GM12878 (cell line): ENCODE measurements at regions not wholly inside any gene's neighbourhood (a gene's known extent, or its start where the extent isn't known, plus 50 kb on each side); places are given as distances from the start of the nearest gene placed in this dataset.

Source experiments
- ATAC-seq: fragments of 200-7000 bp; cut with Tn5 transposase; 3 replicates; pipeline ENCODE4 v1.9.1; 2020; ENCODE audit warnings: mild to moderate bottlenecking, moderate library complexity
- BruUV-seq: library from RNA; stranded (reverse); fragments of 400-500 nt; replicated peaks from 2 replicates; lab custom pipeline; 2021; lab: Mats Ljungman, UMichigan
- CTCF ChIA-PET: fragments of 300-600 bp; sonication (Branson Sonifier 250); formaldehyde crosslinking; extraction: SDS; loops from one replicate; lab custom pipeline; 2021; ENCODE audit warnings: inconsistent platforms; lab: Yijun Ruan, JAX
- POLR2A ChIA-PET: fragments of 350-600 bp; formaldehyde crosslinking; extraction: SDS; loops from one replicate; lab custom pipeline; 2021; ENCODE audit warnings: inconsistent platforms; lab: Charles Lee
- RAD21 ChIA-PET: fragments of 300-600 bp; sonication (Branson Sonifier 250); formaldehyde crosslinking; loops from one replicate; lab custom pipeline; 2023; ENCODE audit warnings: antibody characterized with exemption; ENCODE audit not compliant: unreplicated experiment; lab: Charles Lee
- SMC1A ChIA-PET: fragments of 300-600 bp; sonication (Branson Sonifier 250); formaldehyde crosslinking; loops from one replicate; lab custom pipeline; 2023; ENCODE audit not compliant: unreplicated experiment, uncharacterized antibody; lab: Charles Lee
- DNase-seq: peaks from one replicate; pipeline ENCODE4 v3.0.0-alpha.2; 2011; ENCODE audit warnings: low read depth, low spot score
- FAIRE-seq: peaks from 3 replicates; lab custom pipeline; 2011; peaks lifted over from hg19 to GRCh38; lab: Jason Lieb, UNC
- H2AFZ ChIP-seq: 2 replicates; pipeline ENCODE4 v1.6.0; 2011; ENCODE audit warnings: low read depth, low read length, control low read depth; ENCODE audit not compliant: control insufficient read depth
- H3K27ac ChIP-seq: 2 replicates; pipeline ENCODE4 v1.5.1; 2011; ENCODE audit warnings: control low read depth; ENCODE audit not compliant: control insufficient read depth, insufficient read depth
- H3K27me3 ChIP-seq, 2 experiments: replicated peaks in 1 of 2; 2 replicates each; pipeline versions ENCODE4 v1.6.0 to v1.6.1; 2011; ENCODE audit warnings: low read length in 1 of 2; ENCODE audit not compliant: control insufficient read depth in 2 of 2, insufficient read depth in 2 of 2
- H3K36me3 ChIP-seq, 2 experiments: 2 replicates each; pipeline ENCODE4 v1.5.1; 2011; ENCODE audit warnings: low read length in 1 of 2; ENCODE audit not compliant: control insufficient read depth in 2 of 2, insufficient read depth in 2 of 2
- H3K4me1 ChIP-seq: 2 replicates; pipeline ENCODE4 v1.6.1; 2011; ENCODE audit warnings: mild to moderate bottlenecking, low read length, moderate library complexity, mixed read lengths; ENCODE audit not compliant: control insufficient read depth, insufficient read depth
- H3K4me2 ChIP-seq: 2 replicates; pipeline ENCODE4 v1.6.0; 2011; ENCODE audit warnings: control low read depth; ENCODE audit not compliant: control insufficient read depth, insufficient read depth
- H3K4me3 ChIP-seq: fragments of 200-600 bp; sonication (generic); 2 replicates; pipeline ENCODE4 v1.5.1; 2016
- H3K79me2 ChIP-seq: 2 replicates; pipeline ENCODE4 v1.6.0; 2011; ENCODE audit warnings: low read length; ENCODE audit not compliant: control insufficient read depth, insufficient read depth
- H3K9ac ChIP-seq: 2 replicates; pipeline ENCODE4 v1.8.0; 2011; ENCODE audit warnings: low read length, control low read depth, mixed read lengths; ENCODE audit not compliant: control insufficient read depth, insufficient read depth
- H3K9me3 ChIP-seq: replicated peaks from 3 replicates; pipeline ENCODE4 v1.5.1; 2011; ENCODE audit warnings: mild to moderate bottlenecking, low read length; ENCODE audit not compliant: control insufficient read depth, insufficient read depth
- H4K20me1 ChIP-seq: 2 replicates; pipeline ENCODE4 v1.6.0; 2011; ENCODE audit not compliant: control insufficient read depth, insufficient read depth
- LARP7 ChIP-seq: fragments of 450-650 bp; IDR thresholded peaks from 2 replicates; pipeline ENCODE4 v1.6.1; 2017; ENCODE audit warnings: mild to moderate bottlenecking
- MEF2B ChIP-seq: fragments of 450-650 bp; IDR thresholded peaks from 2 replicates; pipeline ENCODE4 v1.6.1; 2018; ENCODE audit warnings: mild to moderate bottlenecking, moderate library complexity; ENCODE audit not compliant: partially characterized antibody, poor library complexity, severe bottlenecking
- NR2C1 ChIP-seq: fragments of 450-650 bp; IDR thresholded peaks from 2 replicates; pipeline ENCODE4 v1.6.1; 2017; ENCODE audit warnings: antibody characterized with exemption, mild to moderate bottlenecking, moderate library complexity
- NR2F1 ChIP-seq: fragments of 450-650 bp; conservative IDR thresholded peaks from 2 replicates; pipeline ENCODE4 v1.6.1; 2017; ENCODE audit warnings: mild to moderate bottlenecking
- POU2F2 ChIP-seq: IDR thresholded peaks from 3 replicates; pipeline ENCODE4 v1.6.1; 2011; ENCODE audit warnings: low read depth, mild to moderate bottlenecking, low read length, borderline replicate concordance
- RELA ChIP-seq: fragments of 450-650 bp; IDR thresholded peaks from 2 replicates; pipeline ENCODE4 v1.8.0; 2014; ENCODE audit warnings: borderline replicate concordance; ENCODE audit not compliant: partially characterized antibody
- WGBS: methylation state at CpG from one replicate; pipeline ENCODE4 v1.1.6; 2016; ENCODE audit warnings: low lambda C conversion rate; ENCODE audit not compliant: insufficient replicate concordance, insufficient coverage; ENCODE audit errors: missing lambda C conversion rate; 5-methylcytosine and 5-hydroxymethylcytosine counted together
- in situ Hi-C: fragments of 300-500 bp; cut with MboI; formaldehyde crosslinking; loops from 9 replicates; pipeline ENCODE4 v1.14.3; 2018; ENCODE audit warnings: mixed read lengths
- intact Hi-C: fragments of 100-400 bp; cut with micrococcal nuclease; formaldehyde crosslinking; loops from one replicate; pipeline ENCODE4 v1.14.2; 2022; ENCODE audit not compliant: unreplicated experiment
- TF ChIP-seq, protein P1 (sequence below): IDR thresholded peaks from 2 replicates; pipeline ENCODE4 v1.6.1; 2011; ENCODE audit warnings: low read depth, mild to moderate bottlenecking, low read length, moderate library complexity, borderline replicate concordance; ENCODE audit errors: extremely low read depth

DNA sequence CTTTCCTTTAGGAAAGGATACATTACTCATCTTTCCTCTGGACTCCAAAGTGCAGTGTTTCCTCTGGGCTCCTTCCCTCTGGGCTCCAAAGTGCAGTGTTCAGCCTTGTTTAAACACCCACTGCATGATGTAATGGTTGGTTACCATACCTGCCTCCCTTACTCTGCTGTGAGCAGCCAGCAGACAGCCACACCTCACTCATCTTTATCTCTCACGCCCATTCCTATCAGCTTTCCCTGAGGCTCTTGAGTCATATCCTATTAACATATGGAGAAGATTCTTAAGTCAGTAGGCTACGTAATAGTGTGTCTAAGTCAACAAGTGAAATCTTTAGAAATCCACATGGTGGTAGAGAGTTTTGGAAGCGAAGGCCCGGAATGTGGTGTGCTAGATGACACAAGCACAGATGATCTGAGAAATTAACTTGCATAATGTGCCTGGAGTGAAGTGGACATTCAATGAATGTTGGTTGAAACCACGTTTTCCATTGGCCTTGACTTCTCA lies 97.2 kb upstream of the CTNNB1 start:
- SMC1A ChIA-PET = no interaction called here

DNA sequence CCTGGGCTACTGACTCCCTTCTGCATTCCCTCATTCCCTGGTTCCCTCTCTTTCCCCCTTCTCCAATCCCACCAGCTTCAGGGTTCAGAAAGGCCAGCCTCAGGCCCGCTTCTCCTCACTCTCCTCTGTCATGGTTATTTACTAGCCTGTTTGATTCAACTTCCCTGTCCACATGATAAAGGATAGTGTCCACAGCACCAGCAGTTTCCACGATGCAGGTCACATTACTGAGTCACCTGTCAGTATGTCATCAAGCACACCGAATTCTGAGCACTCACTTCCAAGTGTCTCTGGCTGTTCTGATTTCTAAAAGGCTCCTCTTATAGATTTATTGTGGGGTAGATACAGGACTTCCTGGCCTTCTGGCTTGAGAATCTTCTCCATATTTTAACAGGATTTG lies 96.6 kb upstream of the CTNNB1 start:
- FAIRE-seq = no peak
- DNase-seq = no peak
- no peak for ATAC-seq
- BruUV-seq = no TSS peak
- Histone ChIP-seq H3K9ac (no peak overlapping the region), H3K4me2 (no peak overlapping the region), H2AFZ (no peak overlapping the region), H3K4me1 (no peaks in the 10 kb centered on the region), H3K79me2 (no peaks in the 10 kb centered on the region), H3K4me3 (no peak overlapping the region), H4K20me1 (no peaks in the 10 kb centered on the region), H3K9me3 (no peaks in the 10 kb centered on the region), H3K27me3 (no peaks in the 10 kb centered on the region), H3K36me3 (no peaks in the 10 kb centered on the region), H3K27ac (no peak overlapping the region)
- no peak for TF ChIP-seq LARP7
- TF ChIP-seq NR2C1 = no peak
- no peak for TF ChIP-seq POU2F2
- TF ChIP-seq MEF2B = no peak
- TF ChIP-seq RELA = no peak
- SMC1A ChIA-PET = no interaction called here
- WGBS = 3% methylated on average over 3 of the region's 3 CpGs
- intact Hi-C loops = no loop called here
- POLR2A ChIA-PET = no interaction called here
- CTCF ChIA-PET = no interaction called here
- in situ Hi-C loops = no loop called here
- RAD21 ChIA-PET = no interaction called here

More for the DNA sequence above, 97.2 kb upstream of the CTNNB1 start:
- H3K4me1 ChIP-seq = no peaks in the 10 kb centered on the region
- FAIRE-seq (no peak), ATAC-seq (no peak), DNase-seq (no peak)
- H3K79me2 ChIP-seq = no peaks in the 10 kb centered on the region
- no TSS peak for BruUV-seq
- H3K4me2 ChIP-seq = no peak overlapping the region
- no peak overlapping the region for H2AFZ ChIP-seq
- RAD21 ChIA-PET = no interaction called here
- H3K9ac ChIP-seq = no peak overlapping the region
- H4K20me1 ChIP-seq = no peaks in the 10 kb centered on the region
- in situ Hi-C loops = no loop called here
- no peaks in the 10 kb centered on the region for H3K36me3 ChIP-seq
- POLR2A ChIA-PET = no interaction called here
- H3K27me3 ChIP-seq = no peaks in the 10 kb centered on the region
- TF ChIP-seq NR2F1 = no peak
- TF ChIP-seq, protein P1, sequence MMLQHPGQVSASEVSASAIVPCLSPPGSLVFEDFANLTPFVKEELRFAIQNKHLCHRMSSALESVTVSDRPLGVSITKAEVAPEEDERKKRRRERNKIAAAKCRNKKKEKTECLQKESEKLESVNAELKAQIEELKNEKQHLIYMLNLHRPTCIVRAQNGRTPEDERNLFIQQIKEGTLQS = no peak
- no peak overlapping the region for H3K4me3 ChIP-seq
- no peaks in the 10 kb centered on the region for H3K9me3 ChIP-seq
- intact Hi-C loops = no loop called here
- CTCF ChIA-PET = no interaction called here
- no peak overlapping the region for H3K27ac ChIP-seq
- WGBS = 9% methylated on average over 5 of the region's 5 CpGs
